MM.1S (cell line): ENCODE measurements at regions not wholly inside any gene's neighbourhood (a gene's known extent, or its start where the extent isn't known, plus 50 kb on each side); places are given as distances from the start of the nearest gene placed in this dataset.

ENCODE experiments used
- DNase-seq: peaks from one replicate; pipeline ENCODE4 v3.0.0-alpha.2; 2015
- H2AFZ ChIP-seq: fragments of 300-600 bp; sonication (generic); 2 replicates; pipeline ENCODE4 v1.6.0; 2016; ENCODE audit warnings: antibody characterized with exemption, low read length
- H3F3A ChIP-seq: fragments of 300-600 bp; sonication (generic); 2 replicates; pipeline ENCODE4 v1.6.1; 2016; ENCODE audit warnings: mild to moderate bottlenecking, antibody characterized with exemption, low read length, moderate library complexity, mixed read lengths; ENCODE audit not compliant: insufficient read depth
- H3K27ac ChIP-seq: fragments of 300-600 bp; sonication (generic); 2 replicates; pipeline ENCODE4 v1.5.1; 2016; ENCODE audit warnings: mild to moderate bottlenecking, low read length
- H3K27me3 ChIP-seq: fragments of 300-600 bp; sonication (generic); replicated peaks from 2 replicates; pipeline ENCODE4 v1.6.0; 2016; ENCODE audit warnings: low read length; ENCODE audit not compliant: insufficient read depth
- H3K36me3 ChIP-seq: fragments of 300-600 bp; sonication (generic); replicated peaks from 2 replicates; pipeline ENCODE4 v1.6.1; 2016; ENCODE audit warnings: mild to moderate bottlenecking, low read length, mixed read lengths; ENCODE audit not compliant: insufficient read depth
- H3K4me1 ChIP-seq: fragments of 300-600 bp; sonication (generic); 2 replicates; pipeline ENCODE4 v1.6.1; 2016; ENCODE audit warnings: low read length, mixed read lengths
- H3K4me2 ChIP-seq: fragments of 300-600 bp; sonication (generic); 2 replicates; pipeline ENCODE4 v1.6.0; 2016; ENCODE audit warnings: low read depth, low read length
- H3K4me3 ChIP-seq: fragments of 300-600 bp; sonication (generic); 2 replicates; pipeline ENCODE4 v1.5.1; 2016; ENCODE audit warnings: low read length, mixed read lengths
- H3K79me2 ChIP-seq: fragments of 300-600 bp; sonication (generic); 2 replicates; pipeline ENCODE4 v1.6.1; 2016; ENCODE audit warnings: mixed run types, low read length, mixed read lengths
- H3K9ac ChIP-seq: fragments of 300-600 bp; sonication (generic); 2 replicates; pipeline ENCODE4 v1.6.1; 2016; ENCODE audit warnings: low read length, mixed read lengths
- H3K9me2 ChIP-seq: fragments of 300-600 bp; sonication (generic); replicated peaks from 2 replicates; pipeline ENCODE4 v1.6.1; 2016; ENCODE audit warnings: mild to moderate bottlenecking, low read length, mixed read lengths; ENCODE audit not compliant: insufficient read depth
- H3K9me3 ChIP-seq: fragments of 300-600 bp; sonication (generic); replicated peaks from 2 replicates; pipeline ENCODE4 v1.6.1; 2016; ENCODE audit warnings: mild to moderate bottlenecking, low read length, mixed read lengths; ENCODE audit not compliant: insufficient read depth
- H4K20me1 ChIP-seq: fragments of 300-600 bp; sonication (generic); 2 replicates; pipeline ENCODE4 v1.6.1; 2016; ENCODE audit warnings: mild to moderate bottlenecking, low read length, moderate library complexity, mixed read lengths; ENCODE audit not compliant: insufficient read depth
- CTCF ChIP-seq: fragments of 300-600 bp; sonication (generic); IDR thresholded peaks from 2 replicates; pipeline ENCODE4 v1.5.1; 2016; ENCODE audit warnings: antibody characterized with exemption, low read length, mixed read lengths
- EZH2 ChIP-seq: fragments of 300-600 bp; sonication (generic); optimal IDR thresholded peaks from 2 replicates; pipeline ENCODE3; 2017; ENCODE audit warnings: low read depth, mild to moderate bottlenecking, antibody characterized with exemption, low read length, mixed read lengths
- EZH2phosphoT487 ChIP-seq: fragments of 300-600 bp; sonication (generic); IDR thresholded peaks from 2 replicates; pipeline ENCODE4 v1.6.1; 2018; ENCODE audit warnings: antibody characterized with exemption, low read length

GRCh38 chr14:51562816-51563215 is 88.9 kb upstream of the FRMD6 start:
- no peaks in the 10 kb centered on the region for H3K36me3 ChIP-seq
- no peak for DNase-seq
- no peaks in the 10 kb centered on the region for H3K9me3 ChIP-seq
- no peak overlapping the region for H3K4me3 ChIP-seq
- no peaks in the 10 kb centered on the region for H3K27me3 ChIP-seq
- TF ChIP-seq EZH2 (no peak), CTCF (no peak), EZH2phosphoT487 (no peak)
- H3K27ac ChIP-seq: no peak overlapping the region
- peaks cover 8% of the 10 kb centered on the region for H3F3A ChIP-seq
- H3K4me2 ChIP-seq: no peak overlapping the region
- H3K4me1 ChIP-seq: peaks cover 26% of the 10 kb centered on the region
- H3K79me2 ChIP-seq: no peaks in the 10 kb centered on the region
- no peak overlapping the region for H2AFZ ChIP-seq
- no peaks in the 10 kb centered on the region for H4K20me1 ChIP-seq
- H3K9ac ChIP-seq: no peak overlapping the region
- H3K9me2 ChIP-seq: no peaks in the 10 kb centered on the region

GRCh38 chr14:51563560-51563959 is 88.2 kb upstream of the FRMD6 start:
- Histone ChIP-seq H3K4me1 (peaks cover 26% of the 10 kb centered on the region), H3K9me2 (no peaks in the 10 kb centered on the region), H3K4me3 (no peak overlapping the region), H3K36me3 (no peaks in the 10 kb centered on the region), H3K27me3 (no peaks in the 10 kb centered on the region), H3K4me2 (no peak overlapping the region), H2AFZ (no peak overlapping the region), H3F3A (peaks cover 8% of the 10 kb centered on the region), H3K9me3 (no peaks in the 10 kb centered on the region), H3K27ac (no peak overlapping the region), H4K20me1 (no peaks in the 10 kb centered on the region), H3K79me2 (no peaks in the 10 kb centered on the region), H3K9ac (no peak overlapping the region)
- no peak for TF ChIP-seq EZH2phosphoT487
- TF ChIP-seq EZH2: no peak
- TF ChIP-seq CTCF: no peak
- DNase-seq: no peak

GRCh38 chr14:51564460-51564859 is 87.2 kb upstream of the FRMD6 start:
- Histone ChIP-seq H3K27me3 (no peaks in the 10 kb centered on the region), H3K4me1 (peaks cover 26% of the 10 kb centered on the region), H4K20me1 (no peaks in the 10 kb centered on the region), H3K9me3 (no peaks in the 10 kb centered on the region), H3K4me2 (no peak overlapping the region), H3K36me3 (no peaks in the 10 kb centered on the region), H3K79me2 (no peaks in the 10 kb centered on the region), H2AFZ (no peak overlapping the region), H3K9ac (no peak overlapping the region), H3K9me2 (no peaks in the 10 kb centered on the region), H3K4me3 (no peak overlapping the region), H3K27ac (no peak overlapping the region), H3F3A (peaks cover 8% of the 10 kb centered on the region)
- DNase-seq: no peak
- TF ChIP-seq CTCF (no peak), EZH2phosphoT487 (no peak), EZH2 (no peak)
